HCT116 (cell line): ENCODE measurements at regions not wholly inside any gene's neighbourhood (a gene's known extent, or its start where the extent isn't known, plus 50 kb on each side); places are given as distances from the start of the nearest gene placed in this dataset.

Experiments
- ATAC-seq: fragments of 200-7000 bp; cut with Tn5 transposase; 2 replicates; pipeline ENCODE4 v1.9.1; 2020; ENCODE audit warnings: mild to moderate bottlenecking, moderate library complexity
- BruUV-seq: library from RNA; stranded (reverse); fragments of 400-500 nt; replicated peaks from 2 replicates; lab custom pipeline; 2021; lab: Mats Ljungman, UMichigan
- CTCF ChIA-PET: fragments of 300-600 bp; sonication (Branson Sonifier 250); formaldehyde crosslinking; loops from one replicate; lab custom pipeline; 2021; ENCODE audit warnings: antibody characterized with exemption; lab: Charles Lee
- POLR2A ChIA-PET: fragments of 300-600, 350-600 bp; sonication (Branson Sonifier 250); formaldehyde crosslinking; loops from one replicate; lab custom pipeline; 2021; ENCODE audit warnings: antibody characterized with exemption; lab: Charles Lee
- RAD21 ChIA-PET, 2 experiments: fragments of 300-600 bp; sonication (Branson Sonifier 250); formaldehyde crosslinking; loops; one replicate each; lab custom pipeline; 2023; ENCODE audit warnings: low total read pairs in 2 of 2; ENCODE audit not compliant: uncharacterized antibody in 2 of 2, unreplicated experiment in 2 of 2, low non-redundant PET in 1 of 2; lab: Charles Lee
- DNase-seq: peaks from one replicate; pipeline ENCODE4 v3.0.0-alpha.2; 2010; ENCODE audit warnings: low read depth, low spot score
- H2AFZ ChIP-seq: fragments of 200-600 bp; shearing (Covaris generic), sonication (generic); 2 replicates; pipeline ENCODE4 v1.6.1; 2017; ENCODE audit warnings: low read depth, mixed run types, mixed read lengths, antibody characterized with exemption, low read length; ENCODE audit not compliant: poor library complexity, severe bottlenecking
- H3K27ac ChIP-seq: 2 replicates; pipeline ENCODE4 v1.5.1; 2012; ENCODE audit warnings: low read depth, low read length
- H3K27me3 ChIP-seq: fragments of 200-600 bp; sonication (generic); 2 replicates; pipeline ENCODE4 v1.6.1; 2016; ENCODE audit warnings: mixed run types, low read length, mixed read lengths; ENCODE audit not compliant: insufficient read depth
- H3K36me3 ChIP-seq, 2 experiments: fragments of 200-500 bp in 1 of 2; fragments of 200-600 bp in 1 of 2; sonication (Bioruptor generic) in 1 of 2; sonication (generic) in 1 of 2; 2 replicates each; pipeline versions ENCODE4 v1.5.1 to v1.6.1; 2014 to 2016; ENCODE audit warnings: low read length in 2 of 2, inconsistent platforms in 1 of 2, mixed read lengths in 1 of 2, mixed run types in 1 of 2; ENCODE audit not compliant: insufficient read depth in 2 of 2, control insufficient read depth in 1 of 2
- H3K4me1 ChIP-seq, 2 experiments: fragments of 200-600 bp in 1 of 2; sonication (generic) in 1 of 2; 2 replicates each; pipeline versions ENCODE4 v1.5.1 to v1.6.1; 2012 to 2017; ENCODE audit warnings: low read length in 2 of 2, inconsistent platforms in 1 of 2, mild to moderate bottlenecking in 1 of 2, mixed read lengths in 1 of 2, mixed run types in 1 of 2, moderate library complexity in 1 of 2; ENCODE audit not compliant: insufficient read depth in 2 of 2, control insufficient read depth in 1 of 2
- H3K4me2 ChIP-seq: fragments of 200-600 bp; sonication (generic); 2 replicates; pipeline ENCODE4 v1.6.1; 2017; ENCODE audit warnings: mixed run types, low read length, mixed read lengths
- H3K4me3 ChIP-seq, 2 experiments: fragments of 200-600 bp in 1 of 2; sonication (generic) in 1 of 2; replicated peaks in 1 of 2; 2 replicates each; pipeline ENCODE4 v1.5.1; 2011 to 2016; ENCODE audit warnings: low read length in 2 of 2, control low read depth in 1 of 2, low read depth in 1 of 2, mild to moderate bottlenecking in 1 of 2, mixed read lengths in 1 of 2, mixed run types in 1 of 2
- H3K79me2 ChIP-seq: fragments of 200-600 bp; sonication (generic); 2 replicates; pipeline ENCODE4 v1.6.1; 2017; ENCODE audit warnings: mild to moderate bottlenecking, mixed run types, low read length, moderate library complexity, mixed read lengths; ENCODE audit not compliant: insufficient read depth
- H3K9ac ChIP-seq: fragments of 200-600 bp; sonication (generic); 2 replicates; pipeline ENCODE4 v1.6.1; 2016; ENCODE audit warnings: low read length, mixed read lengths
- H3K9me2 ChIP-seq: fragments of 200-600 bp; sonication (generic), shearing (Covaris generic); 2 replicates; pipeline ENCODE4 v1.6.1; 2017; ENCODE audit warnings: mixed run types, mild to moderate bottlenecking, moderate library complexity; ENCODE audit not compliant: insufficient read depth
- H3K9me3 ChIP-seq, 2 experiments: fragments of 200-500 bp in 1 of 2; fragments of 200-600 bp in 1 of 2; sonication (Bioruptor generic) in 1 of 2; sonication (generic) in 1 of 2; 2 replicates each; pipeline ENCODE4 v1.6.1; 2014 to 2017; ENCODE audit warnings: low read length in 2 of 2, mixed read lengths in 2 of 2, inconsistent platforms in 1 of 2, low read depth in 1 of 2, mild to moderate bottlenecking in 1 of 2, mixed run types in 1 of 2, moderate library complexity in 1 of 2; ENCODE audit not compliant: control insufficient read depth in 1 of 2, insufficient read depth in 1 of 2
- H4K20me1 ChIP-seq: fragments of 200-600 bp; sonication (generic), shearing (Covaris generic); 2 replicates; pipeline ENCODE4 v1.6.1; 2017; ENCODE audit warnings: mixed run types, mild to moderate bottlenecking, moderate library complexity; ENCODE audit not compliant: insufficient read depth
- EGR1 ChIP-seq: IDR thresholded peaks from 2 replicates; pipeline ENCODE4 v1.6.1; 2012; ENCODE audit warnings: low read depth
- EZH2phosphoT487 ChIP-seq: fragments of 200-600 bp; IDR thresholded peaks from 2 replicates; pipeline ENCODE4 v1.6.1; 2018; ENCODE audit warnings: antibody characterized with exemption, borderline replicate concordance
- POLR2A ChIP-seq: IDR thresholded peaks from 2 replicates; pipeline ENCODE4 v1.7.0; 2011; ENCODE audit warnings: borderline replicate concordance; ENCODE audit not compliant: insufficient read depth, insufficient read length; ENCODE audit errors: extremely low read depth
- RAD21 ChIP-seq: IDR thresholded peaks from 2 replicates; pipeline ENCODE4 v1.6.1; 2012; ENCODE audit warnings: low read depth, mild to moderate bottlenecking
- SIN3A ChIP-seq: IDR thresholded peaks from 2 replicates; pipeline ENCODE4 v1.6.1; 2012; ENCODE audit warnings: low read depth
- SRF ChIP-seq: IDR thresholded peaks from 2 replicates; pipeline ENCODE4 v1.6.1; 2012; ENCODE audit warnings: low read depth
- TCF7L2 ChIP-seq: IDR thresholded peaks from 2 replicates; pipeline ENCODE4 v1.7.0; 2011; ENCODE audit warnings: borderline replicate concordance, inconsistent platforms; ENCODE audit not compliant: insufficient read depth, insufficient read length; ENCODE audit errors: extremely low read depth
- ZNF274 ChIP-seq: fragments of 200-500 bp; sonication (Bioruptor generic); IDR thresholded peaks from 2 replicates; pipeline ENCODE4 v1.6.1; 2014; ENCODE audit warnings: mild to moderate bottlenecking, low read depth, low read length, inconsistent platforms
- intact Hi-C: fragments of 100-400 bp; cut with micrococcal nuclease; formaldehyde crosslinking; loops from 2 replicates; pipeline ENCODE4 v1.10.0; 2022
- TF ChIP-seq, protein P1 (sequence below): IDR thresholded peaks from 2 replicates; pipeline ENCODE4 v1.6.1; 2011; ENCODE audit warnings: mild to moderate bottlenecking, low read length, moderate library complexity; ENCODE audit not compliant: insufficient replicate concordance; ENCODE audit errors: extremely low read depth

DNA sequence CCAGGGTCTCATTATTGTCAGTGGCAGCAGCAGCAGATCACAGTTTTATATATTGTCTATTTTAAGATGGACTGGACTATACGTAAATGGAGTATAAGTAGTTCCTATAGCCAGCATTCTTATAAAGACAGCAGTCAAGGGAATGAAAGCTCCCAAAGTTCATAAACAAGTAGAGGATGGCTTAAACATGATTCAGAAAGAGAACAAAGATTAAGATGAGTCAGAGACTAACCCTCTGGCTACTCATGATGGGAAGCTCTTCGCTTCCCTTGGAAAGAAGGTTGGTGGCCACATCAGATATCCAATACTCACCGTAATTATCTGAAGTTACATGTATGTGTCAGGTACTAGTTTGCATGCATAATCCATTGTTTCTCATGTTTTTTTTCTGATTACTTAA lies 277.0 kb downstream of the INHBA start (continued):
- TF ChIP-seq, protein P1, sequence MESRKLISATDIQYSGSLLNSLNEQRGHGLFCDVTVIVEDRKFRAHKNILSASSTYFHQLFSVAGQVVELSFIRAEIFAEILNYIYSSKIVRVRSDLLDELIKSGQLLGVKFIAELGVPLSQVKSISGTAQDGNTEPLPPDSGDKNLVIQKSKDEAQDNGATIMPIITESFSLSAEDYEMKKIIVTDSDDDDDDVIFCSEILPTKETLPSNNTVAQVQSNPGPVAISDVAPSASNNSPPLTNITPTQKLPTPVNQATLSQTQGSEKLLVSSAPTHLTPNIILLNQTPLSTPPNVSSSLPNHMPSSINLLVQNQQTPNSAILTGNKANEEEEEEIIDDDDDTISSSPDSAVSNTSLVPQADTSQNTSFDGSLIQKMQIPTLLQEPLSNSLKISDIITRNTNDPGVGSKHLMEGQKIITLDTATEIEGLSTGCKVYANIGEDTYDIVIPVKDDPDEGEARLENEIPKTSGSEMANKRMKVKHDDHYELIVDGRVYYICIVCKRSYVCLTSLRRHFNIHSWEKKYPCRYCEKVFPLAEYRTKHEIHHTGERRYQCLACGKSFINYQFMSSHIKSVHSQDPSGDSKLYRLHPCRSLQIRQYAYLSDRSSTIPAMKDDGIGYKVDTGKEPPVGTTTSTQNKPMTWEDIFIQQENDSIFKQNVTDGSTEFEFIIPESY: no peak
- TF ChIP-seq POLR2A: no peak

DNA sequence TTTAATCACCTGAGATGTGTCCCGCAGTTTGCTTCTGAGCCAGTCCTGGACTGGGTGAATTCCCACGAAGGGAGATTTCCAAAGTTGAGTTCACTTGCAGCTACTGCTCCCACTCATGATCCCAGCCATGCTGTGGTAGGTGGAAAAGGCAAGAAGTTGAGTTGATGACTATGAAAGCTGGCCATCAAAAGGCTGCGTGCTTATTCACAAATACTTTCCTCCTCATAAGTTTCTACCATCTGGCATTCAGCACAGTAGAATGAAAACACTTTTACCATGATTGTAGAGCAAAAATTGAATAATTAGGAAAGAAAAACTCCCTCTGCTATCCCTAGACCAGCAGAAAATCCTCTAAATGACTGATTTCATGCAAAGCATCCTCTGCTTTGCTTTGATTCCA lies 281.8 kb downstream of the INHBA start:
- TF ChIP-seq, protein P1: no peak
- TF ChIP-seq ZNF274: no peak
- TF ChIP-seq TCF7L2: no peak
- TF ChIP-seq RAD21: no peak
- TF ChIP-seq EZH2phosphoT487: no peak
- no peak for TF ChIP-seq SRF
- no peak for TF ChIP-seq SIN3A
- no peak for TF ChIP-seq POLR2A
- no peak for TF ChIP-seq EGR1
- TF ChIP-seq, all 23 proteins: peak for 0
- H3K9me3 ChIP-seq: no peaks in the 10 kb centered on the region
- no peaks in the 10 kb centered on the region for H3K9me2 ChIP-seq
- no peak overlapping the region for H3K9ac ChIP-seq
- CTCF ChIA-PET: no interaction called here
- H3K79me2 ChIP-seq: no peaks in the 10 kb centered on the region
- no peak overlapping the region for H3K4me3 ChIP-seq
- no peaks in the 10 kb centered on the region for H4K20me1 ChIP-seq
- H3K4me1 ChIP-seq: no peaks in the 10 kb centered on the region
- ATAC-seq (no peak), DNase-seq (no peak)
- no peaks in the 10 kb centered on the region for H3K36me3 ChIP-seq
- H3K27ac ChIP-seq: no peak overlapping the region
- intact Hi-C loops: no loop called here
- no peaks in the 10 kb centered on the region for H3K27me3 ChIP-seq
- RAD21 ChIA-PET: no interaction called here
- no peak overlapping the region for H2AFZ ChIP-seq
- BruUV-seq: no TSS peak
- POLR2A ChIA-PET: no interaction called here
- no peak overlapping the region for H3K4me2 ChIP-seq
